ENCODE measurements at regions not wholly inside any gene's neighbourhood (a gene's known extent, or its start where the extent isn't known, plus 50 kb on each side); places are given as distances from the start of the nearest gene placed in this dataset.

DNA sequence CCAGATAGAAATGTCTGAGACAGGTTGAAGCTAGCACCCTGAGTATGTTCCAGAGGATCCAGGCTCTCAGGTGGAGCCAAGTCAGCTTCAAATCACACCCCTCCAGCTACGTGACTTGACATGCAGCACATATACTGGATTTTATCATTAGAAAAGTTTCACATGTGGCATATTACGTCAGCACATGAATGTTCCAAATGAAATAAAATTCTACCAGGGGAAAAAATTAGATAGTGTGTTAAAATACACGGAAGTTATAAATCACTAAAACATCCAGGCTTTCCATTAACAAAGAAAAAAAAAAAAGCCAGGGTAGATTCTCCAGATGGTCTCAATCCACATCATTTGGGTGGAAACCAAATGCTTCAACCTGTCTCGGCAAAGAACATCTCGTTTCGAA, 251.6 kb downstream of the MPDZ start:
- no peaks in the 10 kb centered on the region for H3K27me3 ChIP-seq (replicated peaks in 1 of 7)
- no peaks in the 10 kb centered on the region for H3K36me3 ChIP-seq
- WGBS, 5 donors: 70 to 86% (median 82%) methylated on average over 6 of the region's 6 CpGs
- peak overlapping the region in 3 of 8 donors; percentile 7 to 29 (median 8) for H3K27ac ChIP-seq
- H3K4me1 ChIP-seq: no peaks in the 10 kb centered on the region
- intact Hi-C loops (cut with DNase I; ENCODE audit: low total_unique reads): no loop called here
- no peak overlapping the region for H3K4me3 ChIP-seq
- DNase-seq: no peak
- H3K9me3 ChIP-seq: peaks cover 0 to 5% (median 0%) of the 10 kb centered on the region in 8 donors
- TF ChIP-seq POLR2A (IDR thresholded peaks at IDR 0.05) (no peak), POLR2AphosphoS5 (IDR thresholded peaks at IDR 0.05) (no peak)
- TF ChIP-seq, protein P1, sequence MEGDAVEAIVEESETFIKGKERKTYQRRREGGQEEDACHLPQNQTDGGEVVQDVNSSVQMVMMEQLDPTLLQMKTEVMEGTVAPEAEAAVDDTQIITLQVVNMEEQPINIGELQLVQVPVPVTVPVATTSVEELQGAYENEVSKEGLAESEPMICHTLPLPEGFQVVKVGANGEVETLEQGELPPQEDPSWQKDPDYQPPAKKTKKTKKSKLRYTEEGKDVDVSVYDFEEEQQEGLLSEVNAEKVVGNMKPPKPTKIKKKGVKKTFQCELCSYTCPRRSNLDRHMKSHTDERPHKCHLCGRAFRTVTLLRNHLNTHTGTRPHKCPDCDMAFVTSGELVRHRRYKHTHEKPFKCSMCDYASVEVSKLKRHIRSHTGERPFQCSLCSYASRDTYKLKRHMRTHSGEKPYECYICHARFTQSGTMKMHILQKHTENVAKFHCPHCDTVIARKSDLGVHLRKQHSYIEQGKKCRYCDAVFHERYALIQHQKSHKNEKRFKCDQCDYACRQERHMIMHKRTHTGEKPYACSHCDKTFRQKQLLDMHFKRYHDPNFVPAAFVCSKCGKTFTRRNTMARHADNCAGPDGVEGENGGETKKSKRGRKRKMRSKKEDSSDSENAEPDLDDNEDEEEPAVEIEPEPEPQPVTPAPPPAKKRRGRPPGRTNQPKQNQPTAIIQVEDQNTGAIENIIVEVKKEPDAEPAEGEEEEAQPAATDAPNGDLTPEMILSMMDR (IDR thresholded peaks at IDR 0.05 in 8 of 11, conservative IDR thresholded peaks at IDR 0.05 in 3 of 11): no peak

DNA sequence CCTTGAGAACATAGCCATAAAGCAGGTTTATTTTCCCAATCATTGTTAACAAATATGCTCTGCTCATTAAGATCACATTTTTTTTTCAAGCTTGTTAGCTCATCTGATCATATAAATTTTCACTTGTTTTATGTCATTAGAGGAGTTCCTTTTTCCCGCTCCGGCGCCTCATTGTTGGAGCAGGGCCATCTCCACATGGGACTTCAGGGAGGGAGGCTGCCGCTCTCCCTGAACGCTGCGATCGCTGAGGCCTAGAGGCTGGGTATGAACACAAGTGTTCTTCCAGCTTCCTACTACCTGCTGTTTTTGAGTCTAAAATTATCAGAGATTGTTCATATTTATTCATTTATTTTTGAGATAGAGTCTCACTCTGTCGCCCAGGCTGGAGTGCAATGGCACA, 246.9 kb downstream of the MPDZ start:
- H3K27ac ChIP-seq: no peak overlapping the region
- H3K4me1 ChIP-seq: no peaks in the 10 kb centered on the region
- H3K4me3 ChIP-seq: no peak overlapping the region
- H3K36me3 ChIP-seq: no peaks in the 10 kb centered on the region
- DNase-seq: no peak
- intact Hi-C loops (cut with DNase I; ENCODE audit: low total_unique reads): no loop called here
- no peaks in the 10 kb centered on the region for H3K9me3 ChIP-seq
- H3K27me3 ChIP-seq (replicated peaks in 1 of 7): no peaks in the 10 kb centered on the region
- TF ChIP-seq, protein P1 (IDR thresholded peaks at IDR 0.05 in 8 of 11, conservative IDR thresholded peaks at IDR 0.05 in 3 of 11): no peak
- no peak for TF ChIP-seq POLR2A (IDR thresholded peaks at IDR 0.05)
- TF ChIP-seq POLR2AphosphoS5 (IDR thresholded peaks at IDR 0.05): no peak
- 91 to 98% (median 93%) methylated on average over 8 of the region's 8 CpGs for WGBS, 5 donors

DNA sequence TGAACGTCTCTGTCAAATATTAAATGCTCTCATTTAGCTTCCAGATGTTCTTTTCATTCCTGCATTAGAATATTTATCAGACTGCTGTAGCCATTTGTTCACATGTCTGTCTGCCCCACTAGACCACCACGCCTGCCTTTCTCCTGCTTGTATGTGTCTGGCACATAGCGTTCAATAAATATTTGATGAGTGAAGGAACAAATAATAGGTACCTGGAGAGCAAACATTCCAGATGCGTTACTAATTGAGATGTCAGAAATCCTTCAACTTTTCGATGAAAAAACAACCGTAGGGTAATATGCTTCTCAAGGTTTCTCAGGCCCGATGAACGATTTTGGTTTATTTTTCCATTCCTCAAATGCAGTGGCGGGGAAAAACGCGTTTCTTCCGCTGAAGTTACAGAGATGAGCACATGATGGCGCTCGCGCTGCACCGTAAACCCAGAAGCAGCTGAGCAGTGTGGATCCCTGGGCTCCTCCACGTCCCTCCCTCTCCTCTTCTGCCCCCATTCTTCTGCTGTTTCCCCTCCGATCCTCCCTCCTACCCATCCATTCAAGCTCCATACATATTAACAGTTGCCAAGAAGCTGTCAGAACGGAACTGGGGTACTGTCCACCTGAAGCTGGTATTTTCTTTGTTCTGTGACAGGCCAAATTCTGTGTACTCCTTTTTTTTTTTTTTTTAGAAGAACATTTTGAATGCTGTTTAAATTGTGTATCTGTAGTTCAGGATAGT, 245.4 kb downstream of the MPDZ start:
- Histone ChIP-seq H3K4me3 (peak overlapping the region in 2 of 8 donors; percentile 14 to 30), H3K36me3 (no peaks in the 10 kb centered on the region), H3K27me3 (replicated peaks in 1 of 7) (no peaks in the 10 kb centered on the region), H3K4me1 (no peaks in the 10 kb centered on the region), H3K9me3 (no peaks in the 10 kb centered on the region), H3K27ac (no peak overlapping the region)
- intact Hi-C loops (cut with DNase I; ENCODE audit: low total_unique reads): no loop called here
- DNase-seq: no peak
- WGBS, 5 donors: 16 to 18% (median 17%) methylated on average over 19 of the region's 19 CpGs
- TF ChIP-seq, protein P1 (IDR thresholded peaks at IDR 0.05 in 8 of 11, conservative IDR thresholded peaks at IDR 0.05 in 3 of 11): peak in 9 of 11 experiments; percentile 10 to 65 (median 52)
- TF ChIP-seq POLR2A (IDR thresholded peaks at IDR 0.05) (no peak), POLR2AphosphoS5 (IDR thresholded peaks at IDR 0.05) (no peak)

DNA sequence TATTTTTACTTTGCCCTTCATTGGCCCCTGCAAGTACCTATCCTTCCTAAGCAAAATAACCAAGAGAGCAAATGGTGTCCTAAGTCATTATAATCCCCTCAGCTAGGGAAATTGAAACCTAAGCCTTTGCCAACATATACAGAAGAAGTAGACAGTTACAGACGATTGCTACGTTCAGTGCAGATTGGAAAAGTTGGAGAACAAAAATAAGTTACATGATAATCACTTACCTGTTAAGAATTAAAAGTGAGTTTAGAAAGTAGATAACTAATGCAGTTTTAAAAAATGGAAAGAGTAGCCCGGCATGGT, 244.8 kb downstream of the MPDZ start:
- 45 to 68% (median 54%) methylated on average over 3 of the region's 3 CpGs for WGBS, 5 donors
- Histone ChIP-seq H3K4me3 (peak overlapping the region in 2 of 8 donors; percentile 14 to 30), H3K27ac (no peak overlapping the region), H3K9me3 (no peaks in the 10 kb centered on the region), H3K4me1 (no peaks in the 10 kb centered on the region), H3K27me3 (replicated peaks in 1 of 7) (no peaks in the 10 kb centered on the region), H3K36me3 (no peaks in the 10 kb centered on the region)
- TF ChIP-seq POLR2A (IDR thresholded peaks at IDR 0.05) (no peak), POLR2AphosphoS5 (IDR thresholded peaks at IDR 0.05) (no peak)
- TF ChIP-seq, protein P1 (IDR thresholded peaks at IDR 0.05 in 8 of 11, conservative IDR thresholded peaks at IDR 0.05 in 3 of 11): no peak
- intact Hi-C loops (cut with DNase I; ENCODE audit: low total_unique reads): no loop called here
- DNase-seq: no peak
